ENCODE measurements at regions not wholly inside any gene's neighbourhood (a gene's known extent, or its start where the extent isn't known, plus 50 kb on each side); places are given as distances from the start of the nearest gene placed in this dataset.
"Not testable (repeated sequence)": the region's sequence is repeated elsewhere in the genome, so short reads cannot be mapped to it uniquely, and the experiment has no call there.

DNA sequence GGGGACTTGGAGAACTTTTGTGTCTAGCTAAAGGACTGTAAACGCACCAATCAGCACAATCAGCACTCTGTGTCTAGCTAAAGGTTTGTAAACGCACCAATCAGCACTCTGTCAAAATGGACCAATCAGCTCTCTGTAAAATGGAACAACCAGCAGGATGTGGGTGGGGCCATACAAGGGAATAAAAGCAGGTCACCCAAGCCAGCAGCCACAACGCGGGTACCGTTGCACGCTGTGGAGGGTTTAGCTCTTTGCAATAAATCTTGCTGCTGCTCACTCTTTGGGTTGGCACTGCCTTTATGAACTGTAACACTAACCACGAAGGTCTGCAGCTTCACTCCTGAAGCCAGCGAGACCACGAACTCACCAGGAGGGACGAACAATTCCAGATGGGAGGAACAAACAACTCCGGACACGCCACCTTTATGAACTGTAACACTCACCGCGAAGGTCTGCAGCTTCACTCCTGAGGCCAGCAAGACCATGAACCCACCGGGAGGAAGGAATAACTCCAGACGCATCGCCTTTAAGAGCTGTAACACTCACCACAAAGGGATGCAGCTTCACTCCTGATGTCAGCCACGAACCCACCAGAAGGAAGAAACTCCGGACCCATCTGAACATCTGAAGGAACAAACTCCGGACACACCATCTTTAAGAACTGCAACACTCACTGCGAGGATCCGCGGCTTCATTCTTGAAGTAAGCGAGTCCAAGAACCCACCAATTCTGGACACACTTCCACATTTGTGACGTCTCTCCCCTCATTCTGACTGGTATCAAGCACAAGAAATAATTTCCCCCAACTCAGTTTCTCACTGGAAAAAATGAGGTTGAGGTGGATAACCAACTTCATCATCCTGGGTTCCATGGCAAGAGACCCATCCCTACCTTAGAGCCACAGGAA lies 227.3 kb upstream of the AMIGO2 start:
- not testable (repeated sequence) for DNase-seq (ENCODE audit: low spot score)

DNA sequence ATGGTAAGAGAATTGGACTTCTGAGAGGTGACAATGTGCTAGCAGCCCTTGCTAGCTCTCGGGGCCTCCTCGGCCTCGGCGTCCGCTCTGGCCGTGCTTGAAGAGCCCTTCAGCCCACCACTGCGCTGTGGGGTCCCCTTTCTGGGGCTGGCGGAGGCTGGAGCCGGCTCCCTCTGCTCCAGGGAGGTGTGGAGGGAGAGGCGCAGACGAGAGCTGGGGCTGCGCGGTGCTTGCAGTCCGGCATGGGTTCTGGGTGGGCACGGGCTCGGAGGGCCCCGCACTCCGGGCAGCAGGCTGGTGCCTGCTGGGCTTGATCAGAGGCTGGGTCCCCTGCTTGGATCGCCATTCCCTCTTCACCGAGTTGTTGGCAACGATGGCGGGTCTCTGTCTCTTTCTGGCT lies 226.4 kb upstream of the AMIGO2 start:
- DNase-seq (ENCODE audit: low spot score): no peak

DNA sequence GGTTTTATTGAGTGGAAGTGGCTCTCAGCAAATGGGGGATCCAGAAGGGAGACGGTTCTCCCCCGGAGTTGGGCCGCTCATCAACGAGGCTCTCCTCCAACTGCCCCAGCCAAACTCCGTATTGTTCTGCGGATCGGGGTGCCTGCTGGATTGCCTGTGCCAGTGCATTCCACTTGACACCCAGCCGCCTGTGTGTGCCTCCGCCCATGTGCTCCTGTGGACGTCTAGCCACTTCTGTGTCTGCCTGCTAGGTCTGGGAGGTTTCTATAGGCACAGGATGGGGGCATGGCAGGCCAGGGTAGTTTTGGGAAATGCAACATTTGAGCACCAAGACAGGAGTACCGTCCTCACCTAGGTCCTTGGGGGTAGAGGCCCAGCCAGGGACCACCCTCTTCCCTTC lies 225.7 kb upstream of the AMIGO2 start:
- no peak for DNase-seq (ENCODE audit: low spot score)

DNA sequence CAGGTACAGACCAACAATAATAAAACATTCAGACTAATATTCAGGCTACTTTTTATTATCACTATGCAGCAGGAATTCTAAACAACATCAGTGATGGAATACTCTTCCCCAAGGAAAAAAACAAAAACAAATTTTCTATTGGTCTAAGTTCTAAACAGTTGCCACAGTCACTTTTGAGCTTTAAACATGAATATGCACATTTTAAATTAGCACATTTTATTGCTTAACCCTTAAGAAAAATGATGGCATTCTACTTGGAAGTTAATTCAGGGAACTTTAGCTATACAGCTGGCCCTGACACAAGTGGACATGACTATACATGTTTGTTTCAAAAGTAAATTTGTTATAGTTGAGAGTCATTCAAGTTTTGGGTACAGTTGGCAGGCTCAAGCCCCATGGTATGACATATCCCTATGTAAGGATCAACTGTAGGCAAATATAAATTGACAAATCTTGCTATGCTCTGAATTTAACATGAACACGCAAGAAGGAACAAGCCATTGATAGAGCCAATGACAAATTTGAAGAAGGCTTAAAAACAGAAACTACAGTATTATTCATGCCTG lies 224.3 kb upstream of the AMIGO2 start:
- DNase-seq (ENCODE audit: low spot score): no peak

- no peak for DNase-seq (ENCODE audit: low spot score)
Observed at GRCh38 chr12:47303207-47303606, 223.4 kb upstream of the AMIGO2 start.

- no peak for DNase-seq (ENCODE audit: low spot score)
Observed at GRCh38 chr12:47302111-47302671, 222.4 kb upstream of the AMIGO2 start.

DNA sequence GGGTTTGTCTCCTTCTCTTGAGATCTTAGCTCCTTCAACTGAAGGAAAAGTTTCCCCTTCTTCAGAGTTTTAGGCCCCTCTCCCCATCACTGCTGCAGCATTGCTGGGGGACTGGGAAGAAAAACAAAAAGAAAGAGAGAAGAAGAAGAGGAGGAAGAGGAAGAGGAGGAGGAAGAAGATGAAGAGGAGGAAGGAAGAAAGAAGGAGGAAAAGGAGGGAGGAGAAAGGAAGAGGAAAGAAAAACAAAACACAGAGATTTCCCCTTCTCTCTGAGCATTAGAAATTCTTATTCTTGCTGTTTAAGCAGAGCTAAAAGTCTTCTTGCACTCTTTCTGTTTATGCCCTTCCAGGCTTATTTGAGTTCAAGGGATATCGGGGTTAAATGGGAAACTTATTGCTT lies 219.8 kb upstream of the AMIGO2 start:
- no peak for DNase-seq (ENCODE audit: low spot score)

DNA sequence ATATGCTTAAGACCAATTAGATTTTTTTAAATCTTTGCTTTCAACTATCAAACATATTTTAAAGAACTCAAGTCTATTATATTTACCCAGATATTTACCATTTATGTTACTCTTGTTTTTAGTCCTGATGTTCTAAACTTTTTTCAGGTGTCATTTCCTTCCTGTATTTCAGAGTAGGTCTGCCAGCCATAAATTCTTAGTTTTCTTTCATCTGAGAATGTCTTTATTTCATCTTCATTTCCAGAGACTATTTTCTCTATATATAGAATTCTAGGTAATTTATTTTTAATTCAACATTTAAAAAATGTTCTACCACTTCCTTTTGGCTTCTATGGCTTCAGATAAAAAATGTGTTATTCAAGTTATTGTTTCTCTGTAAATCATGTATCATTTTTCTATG lies 218.2 kb upstream of the AMIGO2 start:
- DNase-seq (ENCODE audit: low spot score): no peak

GRCh38 chr12:47296828-47297227 lies 217.1 kb upstream of the AMIGO2 start:
- DNase-seq (ENCODE audit: low spot score): no peak

DNA sequence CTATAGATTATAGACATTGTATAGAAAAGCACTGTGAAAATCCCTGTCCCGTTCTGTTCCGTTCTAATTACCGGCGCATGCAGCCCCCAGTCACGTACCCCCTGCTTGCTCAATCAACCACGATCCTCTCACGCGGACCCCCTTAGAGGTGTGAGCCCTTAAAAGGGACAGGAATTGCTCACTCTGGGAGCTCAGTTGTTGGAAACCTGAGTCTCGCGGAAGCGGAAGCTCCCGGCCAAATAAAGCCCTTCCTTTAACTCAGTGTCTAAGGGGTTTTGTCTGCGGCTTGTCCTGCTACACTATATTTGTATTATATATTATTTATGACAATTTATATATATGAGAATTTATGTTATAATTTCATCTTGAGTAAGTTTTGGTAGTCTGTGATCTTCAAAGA lies 213.6 kb upstream of the AMIGO2 start:
- DNase-seq (ENCODE audit: low spot score): no peak

DNA sequence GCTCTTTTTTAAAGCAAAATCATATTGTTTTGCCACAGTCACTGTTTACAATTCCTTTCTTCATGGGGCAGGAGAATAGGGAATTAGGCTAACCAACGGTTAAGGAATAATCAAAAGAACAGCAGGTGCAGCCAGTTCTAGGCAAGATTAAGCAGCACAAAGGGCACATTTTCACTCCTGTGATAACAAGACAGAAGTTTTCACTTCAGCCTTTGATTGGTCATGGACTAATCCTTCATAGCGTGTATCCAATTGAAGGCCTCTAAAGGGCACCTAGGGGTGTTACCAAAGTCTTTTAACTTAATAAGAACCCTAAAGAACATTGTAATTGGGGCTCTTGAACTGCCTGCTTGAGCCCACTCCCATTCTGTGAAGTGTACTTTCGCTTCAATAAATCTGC lies 206.9 kb upstream of the AMIGO2 start:
- no peak for DNase-seq (ENCODE audit: low spot score)

Measured in kidney capillary endothelial cell (primary cell).